GM12801 (cell line): ENCODE measurements at regions not wholly inside any gene's neighbourhood (a gene's known extent, or its start where the extent isn't known, plus 50 kb on each side); places are given as distances from the start of the nearest gene placed in this dataset.

Experiments used
- CTCF ChIP-seq: IDR thresholded peaks from one replicate; pipeline ENCODE4 v1.5.1; 2011; ENCODE audit warnings: control low read depth; ENCODE audit not compliant: insufficient read length; ENCODE audit errors: extremely low read depth

- no peak for TF ChIP-seq CTCF
These were observed 267.9 kb upstream of the SP8 start for GRCh38 chr7:21054427-21055112.

- TF ChIP-seq CTCF, result no peak
These were observed 272.4 kb upstream of the SP8 start for GRCh38 chr7:21059069-21059468.

- TF ChIP-seq CTCF, result no peak
These were observed 276.4 kb upstream of the SP8 start for GRCh38 chr7:21063106-21063505.

GRCh38 chr7:21064698-21065648 lies 278.3 kb upstream of the SP8 start:
- TF ChIP-seq CTCF, result no peak

- TF ChIP-seq CTCF, result no peak
These were observed 279.5 kb upstream of the SP8 start for GRCh38 chr7:21066221-21066620.

GRCh38 chr7:21067216-21067615 lies 280.5 kb upstream of the SP8 start:
- no peak for TF ChIP-seq CTCF

GRCh38 chr7:21070571-21071090 lies 283.9 kb upstream of the SP8 start:
- TF ChIP-seq CTCF, result no peak
